ENCODE measurements at regions not wholly inside any gene's neighbourhood (a gene's known extent, or its start where the extent isn't known, plus 50 kb on each side); places are given as distances from the start of the nearest gene placed in this dataset.

GRCh38 chr1:173341971-173342370 is 134.8 kb upstream of the TNFSF4 start (continued):
- TF ChIP-seq GABPB1 (CRISPR knock-in tag; IDR thresholded peaks at IDR 0.05) (no peak), TEAD1 (CRISPR knock-in tag; IDR thresholded peaks at IDR 0.05) (no peak), NR1H2 (CRISPR knock-in tag; IDR thresholded peaks at IDR 0.05) (no peak), NR2C2 (CRISPR knock-in tag; IDR thresholded peaks at IDR 0.05) (no peak)
- TF ChIP-seq, protein P1, sequence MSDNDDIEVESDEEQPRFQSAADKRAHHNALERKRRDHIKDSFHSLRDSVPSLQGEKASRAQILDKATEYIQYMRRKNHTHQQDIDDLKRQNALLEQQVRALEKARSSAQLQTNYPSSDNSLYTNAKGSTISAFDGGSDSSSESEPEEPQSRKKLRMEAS (CRISPR knock-in tag; IDR thresholded peaks at IDR 0.05): no peak

DNA sequence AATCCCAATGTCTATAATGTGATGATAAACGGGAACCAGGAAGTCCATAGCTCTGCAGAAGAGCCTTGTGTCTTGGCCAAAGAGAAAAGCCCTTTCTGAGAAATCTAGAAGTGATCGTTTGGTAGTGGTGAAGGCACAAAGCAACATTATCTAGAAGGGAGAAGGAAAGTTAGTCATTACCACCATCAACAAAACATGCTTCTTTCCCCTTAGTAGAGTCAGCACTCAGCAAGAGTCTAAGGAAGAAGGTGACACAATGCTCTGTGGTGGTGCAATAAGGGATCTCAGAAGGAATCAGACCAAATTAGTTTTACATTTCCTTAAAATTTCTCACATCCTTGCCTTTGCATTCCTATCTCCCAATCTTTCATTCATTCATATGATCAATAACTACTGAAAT is 134.4 kb upstream of the PRDX6 start:
- Mint-ChIP-seq H3K4me3 (no peak overlapping the region), H3K9me3 (peaks cover 1% of the 10 kb centered on the region), H3K27ac (no peak overlapping the region), H3K27me3 (ENCODE audit: low read depth) (no peaks in the 10 kb centered on the region; the same call in 1 of the 2 replicates), H3K36me3 (no peaks in the 10 kb centered on the region; the same call in 1 of the 2 replicates), H3K4me1 (no peaks in the 10 kb centered on the region; the same call in 1 of the 2 replicates)
- ATAC-seq: no peak
- CTCF ChIA-PET: no interaction called here
- POLR2A ChIA-PET: no interaction called here
- DNase-seq (ENCODE audit: low spot score): no peak
- TF ChIP-seq ZNF416 (CRISPR knock-in tag; IDR thresholded peaks at IDR 0.05) (no peak), E2F5 (CRISPR knock-in tag; IDR thresholded peaks at IDR 0.05) (no peak), ATF1 (CRISPR knock-in tag; IDR thresholded peaks at IDR 0.05) (no peak), ETV6 (CRISPR knock-in tag; IDR thresholded peaks at IDR 0.05) (no peak), FOXP4 (CRISPR knock-in tag; IDR thresholded peaks at IDR 0.05) (no peak), GTF2I (CRISPR knock-in tag; conservative IDR thresholded peaks at IDR 0.05) (no peak), CREB1 (CRISPR knock-in tag; IDR thresholded peaks at IDR 0.05) (no peak), AR (CRISPR knock-in tag; IDR thresholded peaks at IDR 0.05) (no peak), SMAD3 (CRISPR knock-in tag; IDR thresholded peaks at IDR 0.05; ENCODE audit: borderline replicate concordance) (no peak), ZNF263 (CRISPR knock-in tag; IDR thresholded peaks at IDR 0.05; ENCODE audit: low read depth) (no peak), ZNF232 (CRISPR knock-in tag; IDR thresholded peaks at IDR 0.05) (no peak), ZNF532 (CRISPR knock-in tag; IDR thresholded peaks at IDR 0.05; ENCODE audit: borderline replicate concordance) (no peak)
- TF ChIP-seq, protein P2, sequence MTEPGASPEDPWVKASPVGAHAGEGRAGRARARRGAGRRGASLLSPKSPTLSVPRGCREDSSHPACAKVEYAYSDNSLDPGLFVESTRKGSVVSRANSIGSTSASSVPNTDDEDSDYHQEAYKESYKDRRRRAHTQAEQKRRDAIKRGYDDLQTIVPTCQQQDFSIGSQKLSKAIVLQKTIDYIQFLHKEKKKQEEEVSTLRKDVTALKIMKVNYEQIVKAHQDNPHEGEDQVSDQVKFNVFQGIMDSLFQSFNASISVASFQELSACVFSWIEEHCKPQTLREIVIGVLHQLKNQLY (CRISPR knock-in tag; IDR thresholded peaks at IDR 0.05): no peak
- TF ChIP-seq, protein P3, sequence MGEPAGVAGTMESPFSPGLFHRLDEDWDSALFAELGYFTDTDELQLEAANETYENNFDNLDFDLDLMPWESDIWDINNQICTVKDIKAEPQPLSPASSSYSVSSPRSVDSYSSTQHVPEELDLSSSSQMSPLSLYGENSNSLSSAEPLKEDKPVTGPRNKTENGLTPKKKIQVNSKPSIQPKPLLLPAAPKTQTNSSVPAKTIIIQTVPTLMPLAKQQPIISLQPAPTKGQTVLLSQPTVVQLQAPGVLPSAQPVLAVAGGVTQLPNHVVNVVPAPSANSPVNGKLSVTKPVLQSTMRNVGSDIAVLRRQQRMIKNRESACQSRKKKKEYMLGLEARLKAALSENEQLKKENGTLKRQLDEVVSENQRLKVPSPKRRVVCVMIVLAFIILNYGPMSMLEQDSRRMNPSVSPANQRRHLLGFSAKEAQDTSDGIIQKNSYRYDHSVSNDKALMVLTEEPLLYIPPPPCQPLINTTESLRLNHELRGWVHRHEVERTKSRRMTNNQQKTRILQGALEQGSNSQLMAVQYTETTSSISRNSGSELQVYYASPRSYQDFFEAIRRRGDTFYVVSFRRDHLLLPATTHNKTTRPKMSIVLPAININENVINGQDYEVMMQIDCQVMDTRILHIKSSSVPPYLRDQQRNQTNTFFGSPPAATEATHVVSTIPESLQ (CRISPR knock-in tag; IDR thresholded peaks at IDR 0.05): no peak
- TF ChIP-seq, protein P4, sequence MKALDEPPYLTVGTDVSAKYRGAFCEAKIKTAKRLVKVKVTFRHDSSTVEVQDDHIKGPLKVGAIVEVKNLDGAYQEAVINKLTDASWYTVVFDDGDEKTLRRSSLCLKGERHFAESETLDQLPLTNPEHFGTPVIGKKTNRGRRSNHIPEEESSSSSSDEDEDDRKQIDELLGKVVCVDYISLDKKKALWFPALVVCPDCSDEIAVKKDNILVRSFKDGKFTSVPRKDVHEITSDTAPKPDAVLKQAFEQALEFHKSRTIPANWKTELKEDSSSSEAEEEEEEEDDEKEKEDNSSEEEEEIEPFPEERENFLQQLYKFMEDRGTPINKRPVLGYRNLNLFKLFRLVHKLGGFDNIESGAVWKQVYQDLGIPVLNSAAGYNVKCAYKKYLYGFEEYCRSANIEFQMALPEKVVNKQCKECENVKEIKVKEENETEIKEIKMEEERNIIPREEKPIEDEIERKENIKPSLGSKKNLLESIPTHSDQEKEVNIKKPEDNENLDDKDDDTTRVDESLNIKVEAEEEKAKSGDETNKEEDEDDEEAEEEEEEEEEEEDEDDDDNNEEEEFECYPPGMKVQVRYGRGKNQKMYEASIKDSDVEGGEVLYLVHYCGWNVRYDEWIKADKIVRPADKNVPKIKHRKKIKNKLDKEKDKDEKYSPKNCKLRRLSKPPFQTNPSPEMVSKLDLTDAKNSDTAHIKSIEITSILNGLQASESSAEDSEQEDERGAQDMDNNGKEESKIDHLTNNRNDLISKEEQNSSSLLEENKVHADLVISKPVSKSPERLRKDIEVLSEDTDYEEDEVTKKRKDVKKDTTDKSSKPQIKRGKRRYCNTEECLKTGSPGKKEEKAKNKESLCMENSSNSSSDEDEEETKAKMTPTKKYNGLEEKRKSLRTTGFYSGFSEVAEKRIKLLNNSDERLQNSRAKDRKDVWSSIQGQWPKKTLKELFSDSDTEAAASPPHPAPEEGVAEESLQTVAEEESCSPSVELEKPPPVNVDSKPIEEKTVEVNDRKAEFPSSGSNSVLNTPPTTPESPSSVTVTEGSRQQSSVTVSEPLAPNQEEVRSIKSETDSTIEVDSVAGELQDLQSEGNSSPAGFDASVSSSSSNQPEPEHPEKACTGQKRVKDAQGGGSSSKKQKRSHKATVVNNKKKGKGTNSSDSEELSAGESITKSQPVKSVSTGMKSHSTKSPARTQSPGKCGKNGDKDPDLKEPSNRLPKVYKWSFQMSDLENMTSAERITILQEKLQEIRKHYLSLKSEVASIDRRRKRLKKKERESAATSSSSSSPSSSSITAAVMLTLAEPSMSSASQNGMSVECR (CRISPR knock-in tag; IDR thresholded peaks at IDR 0.05; ENCODE audit: borderline replicate concordance): no peak

Measured in WTC11 (cell line).